HepG2 (cell line): ENCODE measurements at regions not wholly inside any gene's neighbourhood (a gene's known extent, or its start where the extent isn't known, plus 50 kb on each side); places are given as distances from the start of the nearest gene placed in this dataset.

ENCODE experiments used
- JUN ChIP-seq: sonication (generic); formaldehyde crosslinking; IDR thresholded peaks from 2 replicates; pipeline ENCODE4 v1.4.0; 2020; ENCODE audit warnings: mild to moderate bottlenecking, missing genetic modification reagents
- ZNF317 ChIP-seq: sonication (generic); formaldehyde crosslinking; IDR thresholded peaks from 2 replicates; pipeline ENCODE4 v1.5.0; 2020; ENCODE audit warnings: mild to moderate bottlenecking, missing genetic modification reagents
- ZNF331 ChIP-seq: sonication (generic); formaldehyde crosslinking; IDR thresholded peaks from 2 replicates; pipeline ENCODE4 v1.4.0; 2020; ENCODE audit warnings: missing genetic modification reagents
- TF ChIP-seq, protein P1 (sequence below): sonication (generic); formaldehyde crosslinking; IDR thresholded peaks from 2 replicates; pipeline ENCODE4 v1.5.1; 2020; ENCODE audit warnings: mild to moderate bottlenecking, moderate library complexity, missing genetic modification reagents
- TF ChIP-seq, protein P2 (sequence below): sonication (generic); formaldehyde crosslinking; IDR thresholded peaks from 2 replicates; pipeline ENCODE4 v1.4.0; 2020; ENCODE audit warnings: missing genetic modification reagents
- TF ChIP-seq, protein P3 (sequence below): sonication (generic); formaldehyde crosslinking; IDR thresholded peaks from 2 replicates; pipeline ENCODE4 v1.4.0; 2020; ENCODE audit warnings: low read depth, mild to moderate bottlenecking, missing genetic modification reagents
- TF ChIP-seq, protein P4 (sequence below): sonication (generic); formaldehyde crosslinking; conservative IDR thresholded peaks from 2 replicates; pipeline ENCODE4 v1.4.0; 2020; ENCODE audit warnings: missing genetic modification reagents

DNA sequence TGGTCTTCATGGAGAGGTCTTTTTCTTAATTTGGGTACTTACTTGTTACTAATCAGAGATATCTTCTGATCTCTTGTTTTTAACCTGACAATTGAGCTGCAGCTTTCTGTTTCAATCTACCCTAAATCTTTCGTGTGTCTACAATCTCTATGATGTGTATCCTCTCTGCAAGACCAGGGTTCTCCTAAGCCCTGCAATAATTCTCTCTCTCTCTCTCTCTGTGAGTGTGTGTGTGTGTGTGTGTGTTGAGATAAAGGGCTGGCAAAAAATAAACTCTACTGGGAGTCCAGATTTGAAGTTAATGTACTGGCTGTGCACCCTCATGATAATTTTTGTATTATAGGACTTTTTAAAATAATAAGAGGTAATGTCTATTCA is 57.8 kb upstream of the FBXL7 start:
- TF ChIP-seq JUN (CRISPR knock-in tag) (no peak), ZNF331 (CRISPR knock-in tag) (no peak), ZNF317 (no peak)
- TF ChIP-seq, protein P1, sequence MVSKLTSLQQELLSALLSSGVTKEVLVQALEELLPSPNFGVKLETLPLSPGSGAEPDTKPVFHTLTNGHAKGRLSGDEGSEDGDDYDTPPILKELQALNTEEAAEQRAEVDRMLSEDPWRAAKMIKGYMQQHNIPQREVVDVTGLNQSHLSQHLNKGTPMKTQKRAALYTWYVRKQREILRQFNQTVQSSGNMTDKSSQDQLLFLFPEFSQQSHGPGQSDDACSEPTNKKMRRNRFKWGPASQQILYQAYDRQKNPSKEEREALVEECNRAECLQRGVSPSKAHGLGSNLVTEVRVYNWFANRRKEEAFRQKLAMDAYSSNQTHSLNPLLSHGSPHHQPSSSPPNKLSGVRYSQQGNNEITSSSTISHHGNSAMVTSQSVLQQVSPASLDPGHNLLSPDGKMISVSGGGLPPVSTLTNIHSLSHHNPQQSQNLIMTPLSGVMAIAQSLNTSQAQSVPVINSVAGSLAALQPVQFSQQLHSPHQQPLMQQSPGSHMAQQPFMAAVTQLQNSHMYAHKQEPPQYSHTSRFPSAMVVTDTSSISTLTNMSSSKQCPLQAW (CRISPR knock-in tag), result no peak
- TF ChIP-seq, protein P2, sequence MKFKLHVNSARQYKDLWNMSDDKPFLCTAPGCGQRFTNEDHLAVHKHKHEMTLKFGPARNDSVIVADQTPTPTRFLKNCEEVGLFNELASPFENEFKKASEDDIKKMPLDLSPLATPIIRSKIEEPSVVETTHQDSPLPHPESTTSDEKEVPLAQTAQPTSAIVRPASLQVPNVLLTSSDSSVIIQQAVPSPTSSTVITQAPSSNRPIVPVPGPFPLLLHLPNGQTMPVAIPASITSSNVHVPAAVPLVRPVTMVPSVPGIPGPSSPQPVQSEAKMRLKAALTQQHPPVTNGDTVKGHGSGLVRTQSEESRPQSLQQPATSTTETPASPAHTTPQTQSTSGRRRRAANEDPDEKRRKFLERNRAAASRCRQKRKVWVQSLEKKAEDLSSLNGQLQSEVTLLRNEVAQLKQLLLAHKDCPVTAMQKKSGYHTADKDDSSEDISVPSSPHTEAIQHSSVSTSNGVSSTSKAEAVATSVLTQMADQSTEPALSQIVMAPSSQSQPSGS, result no peak
- TF ChIP-seq, protein P3, sequence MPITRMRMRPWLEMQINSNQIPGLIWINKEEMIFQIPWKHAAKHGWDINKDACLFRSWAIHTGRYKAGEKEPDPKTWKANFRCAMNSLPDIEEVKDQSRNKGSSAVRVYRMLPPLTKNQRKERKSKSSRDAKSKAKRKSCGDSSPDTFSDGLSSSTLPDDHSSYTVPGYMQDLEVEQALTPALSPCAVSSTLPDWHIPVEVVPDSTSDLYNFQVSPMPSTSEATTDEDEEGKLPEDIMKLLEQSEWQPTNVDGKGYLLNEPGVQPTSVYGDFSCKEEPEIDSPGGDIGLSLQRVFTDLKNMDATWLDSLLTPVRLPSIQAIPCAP, result no peak
- TF ChIP-seq, protein P4, sequence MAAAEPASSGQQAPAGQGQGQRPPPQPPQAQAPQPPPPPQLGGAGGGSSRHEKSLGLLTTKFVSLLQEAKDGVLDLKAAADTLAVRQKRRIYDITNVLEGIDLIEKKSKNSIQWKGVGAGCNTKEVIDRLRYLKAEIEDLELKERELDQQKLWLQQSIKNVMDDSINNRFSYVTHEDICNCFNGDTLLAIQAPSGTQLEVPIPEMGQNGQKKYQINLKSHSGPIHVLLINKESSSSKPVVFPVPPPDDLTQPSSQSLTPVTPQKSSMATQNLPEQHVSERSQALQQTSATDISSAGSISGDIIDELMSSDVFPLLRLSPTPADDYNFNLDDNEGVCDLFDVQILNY (CRISPR knock-in tag), result no peak
